ENCODE measurements at regions not wholly inside any gene's neighbourhood (a gene's known extent, or its start where the extent isn't known, plus 50 kb on each side); places are given as distances from the start of the nearest gene placed in this dataset.

GRCh38 chr2:125698280-125698679 lies 957.7 kb upstream of the GYPC start:
- ATAC-seq (no peak), DNase-seq (no peak)
- no peaks in the 10 kb centered on the region for H3K27me3 Mint-ChIP-seq (ENCODE audit: low read depth)
- H3K4me1 Mint-ChIP-seq (ENCODE audit: low read depth) = no peaks in the 10 kb centered on the region
- H3K4me3 Mint-ChIP-seq = no peak overlapping the region
- no peaks in the 10 kb centered on the region for H3K9me3 Mint-ChIP-seq
- H3K36me3 Mint-ChIP-seq (ENCODE audit: insufficient read depth) = no peaks in the 10 kb centered on the region

GRCh38 chr2:125701070-125701469 lies 954.9 kb upstream of the GYPC start:
- no peak for ATAC-seq
- peaks cover 3% of the 10 kb centered on the region for H3K9me3 Mint-ChIP-seq

GRCh38 chr2:125707611-125708010 lies 948.3 kb upstream of the GYPC start:
- Mint-ChIP-seq H3K4me3 (no peak overlapping the region), H3K9me3 (peaks cover 3% of the 10 kb centered on the region), H3K4me1 (ENCODE audit: low read depth) (no peaks in the 10 kb centered on the region), H3K36me3 (ENCODE audit: insufficient read depth) (no peaks in the 10 kb centered on the region), H3K27me3 (ENCODE audit: low read depth) (no peaks in the 10 kb centered on the region)
- no peak for DNase-seq
- ATAC-seq = no peak

More at GRCh38 chr2:125701070-125701469, 954.9 kb upstream of the GYPC start:
- Mint-ChIP-seq H3K4me3 (no peak overlapping the region), H3K36me3 (ENCODE audit: insufficient read depth) (no peaks in the 10 kb centered on the region), H3K27me3 (ENCODE audit: low read depth) (no peaks in the 10 kb centered on the region), H3K4me1 (ENCODE audit: low read depth) (no peaks in the 10 kb centered on the region)
- no peak for DNase-seq

GRCh38 chr2:125710561-125710960 lies 945.4 kb upstream of the GYPC start:
- Mint-ChIP-seq H3K4me1 (ENCODE audit: low read depth) (no peaks in the 10 kb centered on the region), H3K27me3 (ENCODE audit: low read depth) (no peaks in the 10 kb centered on the region), H3K4me3 (no peak overlapping the region), H3K36me3 (ENCODE audit: insufficient read depth) (no peaks in the 10 kb centered on the region), H3K9me3 (peaks cover 5% of the 10 kb centered on the region)
- no peak for DNase-seq
- ATAC-seq = no peak

GRCh38 chr2:125711075-125711474 lies 944.9 kb upstream of the GYPC start:
- H3K9me3 Mint-ChIP-seq = peaks cover 5% of the 10 kb centered on the region
- H3K27me3 Mint-ChIP-seq (ENCODE audit: low read depth) = no peaks in the 10 kb centered on the region
- no peaks in the 10 kb centered on the region for H3K4me1 Mint-ChIP-seq (ENCODE audit: low read depth)
- ATAC-seq (no peak), DNase-seq (no peak)
- H3K36me3 Mint-ChIP-seq (ENCODE audit: insufficient read depth) = no peaks in the 10 kb centered on the region
- no peak overlapping the region for H3K4me3 Mint-ChIP-seq

- peaks cover 5% of the 10 kb centered on the region for H3K9me3 Mint-ChIP-seq
- H3K4me1 Mint-ChIP-seq (ENCODE audit: low read depth) = no peaks in the 10 kb centered on the region
- H3K4me3 Mint-ChIP-seq = no peak overlapping the region
- ATAC-seq (no peak), DNase-seq (no peak)
- no peaks in the 10 kb centered on the region for H3K27me3 Mint-ChIP-seq (ENCODE audit: low read depth)
- H3K36me3 Mint-ChIP-seq (ENCODE audit: insufficient read depth) = no peaks in the 10 kb centered on the region
Measured at GRCh38 chr2:125713533-125713932, 942.4 kb upstream of the GYPC start.

GRCh38 chr2:125721072-125721721 lies 934.8 kb upstream of the GYPC start:
- no peaks in the 10 kb centered on the region for H3K27me3 Mint-ChIP-seq (ENCODE audit: low read depth)
- no peaks in the 10 kb centered on the region for H3K4me1 Mint-ChIP-seq (ENCODE audit: low read depth)
- no peak for ATAC-seq
- H3K9me3 Mint-ChIP-seq = no peaks in the 10 kb centered on the region
- H3K4me3 Mint-ChIP-seq = no peak overlapping the region
- H3K36me3 Mint-ChIP-seq (ENCODE audit: insufficient read depth) = no peaks in the 10 kb centered on the region
- no peak for DNase-seq

- H3K4me3 Mint-ChIP-seq = no peak overlapping the region
- peaks cover 13% of the 10 kb centered on the region for H3K9me3 Mint-ChIP-seq
- no peak for DNase-seq
Measured at GRCh38 chr2:125730921-125731320, 925.0 kb upstream of the GYPC start.

GRCh38 chr2:125736306-125736705 lies 919.7 kb upstream of the GYPC start:
- Mint-ChIP-seq H3K9me3 (peaks cover 23% of the 10 kb centered on the region), H3K36me3 (ENCODE audit: insufficient read depth) (no peaks in the 10 kb centered on the region), H3K4me1 (ENCODE audit: low read depth) (no peaks in the 10 kb centered on the region), H3K27me3 (ENCODE audit: low read depth) (no peaks in the 10 kb centered on the region), H3K4me3 (no peak overlapping the region)
- DNase-seq (no peak), ATAC-seq (no peak)

More at GRCh38 chr2:125730921-125731320, 925.0 kb upstream of the GYPC start:
- Mint-ChIP-seq H3K4me1 (ENCODE audit: low read depth) (no peaks in the 10 kb centered on the region), H3K36me3 (ENCODE audit: insufficient read depth) (no peaks in the 10 kb centered on the region), H3K27me3 (ENCODE audit: low read depth) (no peaks in the 10 kb centered on the region)
- no peak for ATAC-seq

GRCh38 chr2:125745514-125745913 lies 910.4 kb upstream of the GYPC start:
- ATAC-seq (no peak), DNase-seq (no peak)
- Mint-ChIP-seq H3K9me3 (peaks cover 2% of the 10 kb centered on the region), H3K4me1 (ENCODE audit: low read depth) (no peaks in the 10 kb centered on the region), H3K4me3 (no peak overlapping the region), H3K36me3 (ENCODE audit: insufficient read depth) (no peaks in the 10 kb centered on the region), H3K27me3 (ENCODE audit: low read depth) (no peaks in the 10 kb centered on the region)

GRCh38 chr2:125746321-125747164 lies 909.4 kb upstream of the GYPC start:
- no peak overlapping the region for H3K4me3 Mint-ChIP-seq
- no peaks in the 10 kb centered on the region for H3K27me3 Mint-ChIP-seq (ENCODE audit: low read depth)
- DNase-seq (no peak), ATAC-seq (no peak)
- no peaks in the 10 kb centered on the region for H3K36me3 Mint-ChIP-seq (ENCODE audit: insufficient read depth)
- H3K4me1 Mint-ChIP-seq (ENCODE audit: low read depth) = no peaks in the 10 kb centered on the region
- H3K9me3 Mint-ChIP-seq = no peaks in the 10 kb centered on the region

- H3K36me3 Mint-ChIP-seq (ENCODE audit: insufficient read depth) = no peaks in the 10 kb centered on the region
- H3K4me3 Mint-ChIP-seq = no peak overlapping the region
- H3K4me1 Mint-ChIP-seq (ENCODE audit: low read depth) = no peaks in the 10 kb centered on the region
- DNase-seq = no peak
- no peaks in the 10 kb centered on the region for H3K27me3 Mint-ChIP-seq (ENCODE audit: low read depth)
- no peak for ATAC-seq
- no peaks in the 10 kb centered on the region for H3K9me3 Mint-ChIP-seq
Measured at GRCh38 chr2:125747165-125747425, 908.9 kb upstream of the GYPC start.

GRCh38 chr2:125756431-125756830 lies 899.5 kb upstream of the GYPC start:
- H3K27me3 Mint-ChIP-seq (ENCODE audit: low read depth) = no peaks in the 10 kb centered on the region
- ATAC-seq = no peak
- no peak for DNase-seq
- H3K4me3 Mint-ChIP-seq = no peak overlapping the region
- no peaks in the 10 kb centered on the region for H3K36me3 Mint-ChIP-seq (ENCODE audit: insufficient read depth)
- H3K9me3 Mint-ChIP-seq = peaks cover 11% of the 10 kb centered on the region
- H3K4me1 Mint-ChIP-seq (ENCODE audit: low read depth) = no peaks in the 10 kb centered on the region

GRCh38 chr2:125796784-125797183 lies 859.2 kb upstream of the GYPC start:
- H3K9me3 Mint-ChIP-seq = peaks cover 13% of the 10 kb centered on the region
- H3K36me3 Mint-ChIP-seq (ENCODE audit: insufficient read depth) = no peaks in the 10 kb centered on the region
- H3K4me3 Mint-ChIP-seq = no peak overlapping the region
- H3K27me3 Mint-ChIP-seq (ENCODE audit: low read depth) = no peaks in the 10 kb centered on the region
- ATAC-seq (no peak), DNase-seq (no peak)
- no peaks in the 10 kb centered on the region for H3K4me1 Mint-ChIP-seq (ENCODE audit: low read depth)

- Mint-ChIP-seq H3K9me3 (peaks cover 13% of the 10 kb centered on the region), H3K4me3 (no peak overlapping the region), H3K36me3 (ENCODE audit: insufficient read depth) (no peaks in the 10 kb centered on the region), H3K27me3 (ENCODE audit: low read depth) (no peaks in the 10 kb centered on the region), H3K4me1 (ENCODE audit: low read depth) (no peaks in the 10 kb centered on the region)
- DNase-seq (no peak), ATAC-seq (no peak)
Measured at GRCh38 chr2:125797192-125797591, 858.8 kb upstream of the GYPC start.

Measured in activated T-cell treated with anti-CD3 and anti-CD28 coated beads, Interleukin-2, amount 50 U/mL, for 4 hours (primary cell).